Neural progenitor cell (in vitro differentiated cells): ENCODE measurements at regions not wholly inside any gene's neighbourhood (a gene's known extent, or its start where the extent isn't known, plus 50 kb on each side); places are given as distances from the start of the nearest gene placed in this dataset.
A peak's percentile ranks its signal among the peaks of the same experiment; 100 is the strongest.

Experiments used
- DNase-seq: peaks from one replicate; pipeline ENCODE4 v3.0.0-alpha.2; 2016; ENCODE audit warnings: low spot score
- H2AFZ ChIP-seq: fragments of 200-600 bp; sonication (generic); replicated peaks from 2 replicates; pipeline ENCODE4 v1.6.1; 2016; ENCODE audit warnings: antibody characterized with exemption
- H3F3A ChIP-seq: fragments of 200-600 bp; sonication (generic); 2 replicates; pipeline ENCODE4 v1.6.1; 2016; ENCODE audit warnings: antibody characterized with exemption, low read depth
- H3K27ac ChIP-seq: fragments of 200-600 bp; sonication (generic); 2 replicates; pipeline ENCODE4 v1.5.1; 2016; ENCODE audit warnings: mild to moderate bottlenecking
- H3K27me3 ChIP-seq: fragments of 200-600 bp; sonication (generic); 2 replicates; pipeline ENCODE4 v1.6.1; 2016; ENCODE audit warnings: mild to moderate bottlenecking, moderate library complexity
- H3K36me3 ChIP-seq: fragments of 200-600 bp; sonication (generic); 2 replicates; pipeline ENCODE4 v1.5.1; 2016
- H3K4me1 ChIP-seq: fragments of 200-600 bp; sonication (generic); 2 replicates; pipeline ENCODE4 v1.6.1; 2016; ENCODE audit warnings: mixed run types
- H3K4me2 ChIP-seq: fragments of 200-600 bp; sonication (generic); 2 replicates; pipeline ENCODE4 v1.6.1; 2016
- H3K4me3 ChIP-seq: fragments of 200-600 bp; sonication (generic); 2 replicates; pipeline ENCODE4 v1.5.1; 2016
- H3K79me2 ChIP-seq: fragments of 200-600 bp; sonication (generic); 2 replicates; pipeline ENCODE4 v1.6.1; 2016; ENCODE audit warnings: low read depth
- H3K9ac ChIP-seq: fragments of 200-600 bp; sonication (generic); 2 replicates; pipeline ENCODE4 v1.6.1; 2016
- H3K9me3 ChIP-seq: fragments of 200-600 bp; sonication (generic); 2 replicates; pipeline ENCODE4 v1.5.1; 2016; ENCODE audit warnings: low read depth
- H4K20me1 ChIP-seq: fragments of 200-600 bp; sonication (generic); 2 replicates; pipeline ENCODE4 v1.6.1; 2016; ENCODE audit warnings: low read depth
- H3K27ac Mint-ChIP-seq: 3 replicates; pipeline ENCODE4 v1.8.0; 2021; ENCODE audit warnings: mixed read lengths
- H3K27me3 Mint-ChIP-seq: 2 replicates; pipeline ENCODE4 v1.8.0; 2022; ENCODE audit warnings: low read depth, mild to moderate bottlenecking, inconsistent platforms, moderate library complexity, mixed read lengths; ENCODE audit not compliant: insufficient read depth
- H3K36me3 Mint-ChIP-seq: 3 replicates; pipeline ENCODE4 v1.8.0; 2021; ENCODE audit warnings: mixed read lengths
- H3K4me1 Mint-ChIP-seq: 3 replicates; pipeline ENCODE4 v1.8.0; 2021; ENCODE audit warnings: mixed read lengths
- H3K4me3 Mint-ChIP-seq: 3 replicates; pipeline ENCODE4 v1.8.0; 2021; ENCODE audit warnings: mild to moderate bottlenecking, moderate library complexity, mixed read lengths
- H3K9me3 Mint-ChIP-seq: 3 replicates; pipeline ENCODE4 v1.8.0; 2020; ENCODE audit warnings: mixed read lengths
- EZH2 ChIP-seq: fragments of 200-600 bp; sonication (generic); IDR thresholded peaks from 2 replicates; pipeline ENCODE4 v1.6.1; 2017; ENCODE audit warnings: antibody characterized with exemption, mild to moderate bottlenecking, moderate library complexity
- EZH2phosphoT487 ChIP-seq: fragments of 200-600 bp; sonication (generic); IDR thresholded peaks from 2 replicates; pipeline ENCODE4 v1.6.1; 2017; ENCODE audit warnings: antibody characterized with exemption
- TF ChIP-seq, protein P1 (sequence below): fragments of 200-600 bp; sonication (generic); IDR thresholded peaks from 2 replicates; pipeline ENCODE4 v1.5.1; 2017; ENCODE audit warnings: antibody characterized with exemption, mild to moderate bottlenecking

DNA sequence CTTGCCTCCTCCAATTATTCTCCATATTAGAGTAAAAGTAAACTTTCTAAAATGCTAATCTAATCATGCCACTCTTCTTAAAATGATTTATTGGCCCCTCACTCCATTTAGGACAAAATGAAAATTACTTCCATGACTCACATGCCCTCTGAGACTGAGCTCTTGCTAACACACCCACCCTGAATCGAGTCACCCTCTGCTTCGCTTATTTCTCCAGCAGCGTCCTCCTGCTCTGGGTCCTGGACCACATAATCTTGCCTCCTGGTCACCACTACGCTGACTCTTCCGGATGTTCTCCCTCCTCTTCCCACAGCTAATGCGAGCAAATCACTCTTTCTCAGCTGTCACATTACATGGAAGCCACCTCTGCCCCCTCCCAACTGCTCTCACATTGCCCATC is 384.0 kb upstream of the FZD8 start:
- H3F3A ChIP-seq, result no peaks in the 10 kb centered on the region
- H3K9me3 Mint-ChIP-seq, result no peaks in the 10 kb centered on the region
- H3K9ac ChIP-seq, result no peak overlapping the region
- no peaks in the 10 kb centered on the region for H3K4me1 ChIP-seq
- H3K36me3 Mint-ChIP-seq, result no peaks in the 10 kb centered on the region
- no peak for DNase-seq
- H3K4me3 Mint-ChIP-seq, result no peak overlapping the region
- no peaks in the 10 kb centered on the region for H3K9me3 ChIP-seq
- H3K4me1 Mint-ChIP-seq, result no peaks in the 10 kb centered on the region
- no peak for TF ChIP-seq EZH2
- no peak for TF ChIP-seq EZH2phosphoT487
- TF ChIP-seq, protein P1, sequence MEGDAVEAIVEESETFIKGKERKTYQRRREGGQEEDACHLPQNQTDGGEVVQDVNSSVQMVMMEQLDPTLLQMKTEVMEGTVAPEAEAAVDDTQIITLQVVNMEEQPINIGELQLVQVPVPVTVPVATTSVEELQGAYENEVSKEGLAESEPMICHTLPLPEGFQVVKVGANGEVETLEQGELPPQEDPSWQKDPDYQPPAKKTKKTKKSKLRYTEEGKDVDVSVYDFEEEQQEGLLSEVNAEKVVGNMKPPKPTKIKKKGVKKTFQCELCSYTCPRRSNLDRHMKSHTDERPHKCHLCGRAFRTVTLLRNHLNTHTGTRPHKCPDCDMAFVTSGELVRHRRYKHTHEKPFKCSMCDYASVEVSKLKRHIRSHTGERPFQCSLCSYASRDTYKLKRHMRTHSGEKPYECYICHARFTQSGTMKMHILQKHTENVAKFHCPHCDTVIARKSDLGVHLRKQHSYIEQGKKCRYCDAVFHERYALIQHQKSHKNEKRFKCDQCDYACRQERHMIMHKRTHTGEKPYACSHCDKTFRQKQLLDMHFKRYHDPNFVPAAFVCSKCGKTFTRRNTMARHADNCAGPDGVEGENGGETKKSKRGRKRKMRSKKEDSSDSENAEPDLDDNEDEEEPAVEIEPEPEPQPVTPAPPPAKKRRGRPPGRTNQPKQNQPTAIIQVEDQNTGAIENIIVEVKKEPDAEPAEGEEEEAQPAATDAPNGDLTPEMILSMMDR, result no peak
- no peak overlapping the region for H3K27ac Mint-ChIP-seq
- no peak overlapping the region for H3K4me2 ChIP-seq
- no peaks in the 10 kb centered on the region for H3K79me2 ChIP-seq
- no peak overlapping the region for H2AFZ ChIP-seq
- H3K27me3 ChIP-seq, result no peaks in the 10 kb centered on the region
- H3K4me3 ChIP-seq, result no peak overlapping the region
- H4K20me1 ChIP-seq, result no peaks in the 10 kb centered on the region
- peaks cover 2% of the 10 kb centered on the region for H3K27me3 Mint-ChIP-seq
- no peak overlapping the region for H3K27ac ChIP-seq
- H3K36me3 ChIP-seq, result no peaks in the 10 kb centered on the region

DNA sequence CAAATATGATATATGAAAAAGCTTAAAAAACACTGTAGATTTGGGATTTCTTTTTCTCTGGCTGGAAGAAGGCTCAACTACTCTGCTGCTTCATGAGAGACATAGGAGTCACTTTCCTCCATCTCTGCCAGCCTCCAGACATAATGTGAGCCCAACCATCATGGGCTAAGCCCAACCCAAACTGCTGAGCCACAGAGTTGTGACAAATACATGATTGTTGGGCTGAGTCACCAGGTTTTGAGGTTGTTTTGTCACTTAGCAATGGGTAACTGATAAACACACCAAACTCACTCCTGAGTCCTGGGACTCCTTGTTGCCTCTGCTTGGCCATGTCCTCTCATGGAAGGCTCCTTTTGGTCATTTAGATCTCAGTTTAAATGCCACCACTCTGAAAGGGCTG is 381.8 kb upstream of the FZD8 start:
- H3F3A ChIP-seq, result no peaks in the 10 kb centered on the region
- peaks cover 2% of the 10 kb centered on the region for H3K4me1 ChIP-seq
- no peak overlapping the region for H3K4me3 ChIP-seq
- H2AFZ ChIP-seq, result no peak overlapping the region
- Mint-ChIP-seq H3K27ac (no peak overlapping the region), H3K4me1 (peaks cover 6% of the 10 kb centered on the region), H3K4me3 (no peak overlapping the region), H3K27me3 (peaks cover 2% of the 10 kb centered on the region), H3K9me3 (no peaks in the 10 kb centered on the region), H3K36me3 (no peaks in the 10 kb centered on the region)
- H3K9me3 ChIP-seq, result no peaks in the 10 kb centered on the region
- H4K20me1 ChIP-seq, result no peaks in the 10 kb centered on the region
- no peaks in the 10 kb centered on the region for H3K27me3 ChIP-seq
- peak; percentile 9 for DNase-seq
- no peak overlapping the region for H3K9ac ChIP-seq
- no peak overlapping the region for H3K27ac ChIP-seq
- no peaks in the 10 kb centered on the region for H3K79me2 ChIP-seq
- no peak for TF ChIP-seq EZH2phosphoT487
- TF ChIP-seq, protein P1, result no peak
- TF ChIP-seq EZH2, result no peak
- no peak overlapping the region for H3K4me2 ChIP-seq
- H3K36me3 ChIP-seq, result no peaks in the 10 kb centered on the region

DNA sequence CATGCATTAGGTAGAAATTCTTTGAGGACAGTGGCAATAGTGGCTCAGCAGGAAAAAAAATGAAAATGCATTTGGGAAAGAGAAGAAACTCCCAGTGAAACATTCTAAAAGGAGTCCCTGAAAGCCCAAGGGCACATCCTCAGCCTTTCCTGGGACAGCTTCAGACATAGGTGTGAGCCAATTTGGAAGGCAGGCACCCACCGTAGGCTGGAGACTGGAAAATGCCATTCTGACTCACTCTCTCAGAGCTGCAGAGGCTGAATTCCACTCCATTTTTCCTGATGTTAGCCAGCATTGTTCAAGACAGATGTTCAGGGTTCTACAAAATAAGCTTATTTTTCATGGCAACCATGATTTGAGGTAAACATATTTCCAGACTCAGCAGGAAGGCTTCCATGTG is 379.0 kb upstream of the FZD8 start:
- H4K20me1 ChIP-seq, result no peaks in the 10 kb centered on the region
- H3K4me3 ChIP-seq, result no peak overlapping the region
- no peak overlapping the region for H2AFZ ChIP-seq
- H3K9me3 ChIP-seq, result no peaks in the 10 kb centered on the region
- no peak overlapping the region for H3K27ac ChIP-seq
- H3K4me2 ChIP-seq, result no peak overlapping the region
- H3F3A ChIP-seq, result no peaks in the 10 kb centered on the region
- H3K79me2 ChIP-seq, result no peaks in the 10 kb centered on the region
- no peak overlapping the region for H3K27ac Mint-ChIP-seq
- H3K4me1 Mint-ChIP-seq, result peaks cover 9% of the 10 kb centered on the region
- no peak overlapping the region for H3K9ac ChIP-seq
- no peaks in the 10 kb centered on the region for H3K36me3 ChIP-seq
- no peaks in the 10 kb centered on the region for H3K27me3 ChIP-seq
- H3K9me3 Mint-ChIP-seq, result no peaks in the 10 kb centered on the region
- DNase-seq, result no peak
- no peak overlapping the region for H3K4me3 Mint-ChIP-seq
- no peaks in the 10 kb centered on the region for H3K36me3 Mint-ChIP-seq
- no peaks in the 10 kb centered on the region for H3K27me3 Mint-ChIP-seq
- H3K4me1 ChIP-seq, result peaks cover 3% of the 10 kb centered on the region
- TF ChIP-seq, protein P1, result no peak
- no peak for TF ChIP-seq EZH2
- TF ChIP-seq EZH2phosphoT487, result no peak

DNA sequence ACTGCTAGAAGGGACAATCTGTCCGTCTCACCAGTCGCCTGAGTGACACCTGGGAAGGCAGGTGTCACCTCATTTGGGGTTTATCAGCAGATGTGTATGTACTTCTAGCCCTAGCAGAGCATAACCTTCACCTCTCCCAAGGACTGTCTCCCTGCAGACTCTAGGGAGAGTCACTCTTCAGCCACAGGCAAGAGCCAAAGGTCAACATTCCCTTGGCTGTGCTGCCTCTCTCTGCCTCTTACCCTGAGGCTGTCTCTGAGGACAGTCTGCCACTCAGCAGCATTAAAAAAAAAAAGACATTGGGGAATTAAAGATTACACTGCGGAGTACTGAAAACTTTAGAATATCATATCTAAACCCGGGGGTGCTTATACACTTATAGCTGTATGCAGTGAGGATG is 377.7 kb upstream of the FZD8 start:
- no peak overlapping the region for H3K27ac Mint-ChIP-seq
- H3K4me1 Mint-ChIP-seq, result peaks cover 9% of the 10 kb centered on the region
- H3K36me3 Mint-ChIP-seq, result no peaks in the 10 kb centered on the region
- H3K36me3 ChIP-seq, result no peaks in the 10 kb centered on the region
- H3K79me2 ChIP-seq, result no peaks in the 10 kb centered on the region
- TF ChIP-seq EZH2 (no peak), EZH2phosphoT487 (no peak)
- TF ChIP-seq, protein P1, result no peak
- H3K27ac ChIP-seq, result no peak overlapping the region
- no peaks in the 10 kb centered on the region for H3K9me3 ChIP-seq
- H2AFZ ChIP-seq, result no peak overlapping the region
- DNase-seq, result no peak
- H3K4me2 ChIP-seq, result no peak overlapping the region
- no peaks in the 10 kb centered on the region for H3K27me3 ChIP-seq
- no peak overlapping the region for H3K4me3 ChIP-seq
- H3K4me3 Mint-ChIP-seq, result no peak overlapping the region
- no peaks in the 10 kb centered on the region for H4K20me1 ChIP-seq
- peaks cover 2% of the 10 kb centered on the region for H3K27me3 Mint-ChIP-seq
- no peaks in the 10 kb centered on the region for H3K9me3 Mint-ChIP-seq
- H3K4me1 ChIP-seq, result peaks cover 3% of the 10 kb centered on the region
- H3K9ac ChIP-seq, result no peak overlapping the region
- H3F3A ChIP-seq, result no peaks in the 10 kb centered on the region
